ENCODE measurements at regions not wholly inside any gene's neighbourhood (a gene's known extent, or its start where the extent isn't known, plus 50 kb on each side); places are given as distances from the start of the nearest gene placed in this dataset.

DNA sequence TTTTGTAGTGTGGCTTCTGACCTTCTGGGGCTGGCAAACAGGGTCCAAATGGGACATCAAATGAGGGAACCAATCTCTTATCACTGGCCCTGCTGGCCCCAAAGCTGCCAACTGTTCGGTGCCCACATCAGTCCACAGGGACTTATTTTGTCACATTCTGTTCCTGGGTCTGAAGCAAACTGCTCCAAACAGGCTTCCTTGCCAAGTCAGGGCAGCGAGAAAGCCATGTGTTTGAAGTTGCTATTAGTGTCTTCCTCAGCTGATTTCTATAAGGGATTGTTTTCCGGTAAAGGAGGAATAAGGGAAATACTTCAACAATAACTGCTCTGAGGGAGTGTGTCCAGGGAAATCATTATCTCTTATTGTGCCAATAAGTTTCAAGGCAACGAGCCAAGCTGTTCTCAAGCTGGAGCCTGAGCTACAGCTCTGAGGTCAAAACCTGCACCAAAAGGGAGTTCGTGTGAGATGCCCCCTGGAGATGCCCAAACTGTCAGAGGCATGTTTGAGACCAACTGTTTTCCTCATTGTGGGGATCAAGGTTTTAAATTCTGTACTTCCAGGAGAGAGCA is 381.4 kb upstream of the PROX1 start:
- TF ChIP-seq, protein P1, sequence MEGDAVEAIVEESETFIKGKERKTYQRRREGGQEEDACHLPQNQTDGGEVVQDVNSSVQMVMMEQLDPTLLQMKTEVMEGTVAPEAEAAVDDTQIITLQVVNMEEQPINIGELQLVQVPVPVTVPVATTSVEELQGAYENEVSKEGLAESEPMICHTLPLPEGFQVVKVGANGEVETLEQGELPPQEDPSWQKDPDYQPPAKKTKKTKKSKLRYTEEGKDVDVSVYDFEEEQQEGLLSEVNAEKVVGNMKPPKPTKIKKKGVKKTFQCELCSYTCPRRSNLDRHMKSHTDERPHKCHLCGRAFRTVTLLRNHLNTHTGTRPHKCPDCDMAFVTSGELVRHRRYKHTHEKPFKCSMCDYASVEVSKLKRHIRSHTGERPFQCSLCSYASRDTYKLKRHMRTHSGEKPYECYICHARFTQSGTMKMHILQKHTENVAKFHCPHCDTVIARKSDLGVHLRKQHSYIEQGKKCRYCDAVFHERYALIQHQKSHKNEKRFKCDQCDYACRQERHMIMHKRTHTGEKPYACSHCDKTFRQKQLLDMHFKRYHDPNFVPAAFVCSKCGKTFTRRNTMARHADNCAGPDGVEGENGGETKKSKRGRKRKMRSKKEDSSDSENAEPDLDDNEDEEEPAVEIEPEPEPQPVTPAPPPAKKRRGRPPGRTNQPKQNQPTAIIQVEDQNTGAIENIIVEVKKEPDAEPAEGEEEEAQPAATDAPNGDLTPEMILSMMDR (IDR thresholded peaks at IDR 0.05), result no peak
- TF ChIP-seq POLR2AphosphoS5 (IDR thresholded peaks at IDR 0.05; ENCODE audit: low read depth, low read length), result no peak
- TF ChIP-seq TCF7L2 (IDR thresholded peaks at IDR 0.05; ENCODE audit: low read depth, low read length), result no peak
- TF ChIP-seq, protein P2, sequence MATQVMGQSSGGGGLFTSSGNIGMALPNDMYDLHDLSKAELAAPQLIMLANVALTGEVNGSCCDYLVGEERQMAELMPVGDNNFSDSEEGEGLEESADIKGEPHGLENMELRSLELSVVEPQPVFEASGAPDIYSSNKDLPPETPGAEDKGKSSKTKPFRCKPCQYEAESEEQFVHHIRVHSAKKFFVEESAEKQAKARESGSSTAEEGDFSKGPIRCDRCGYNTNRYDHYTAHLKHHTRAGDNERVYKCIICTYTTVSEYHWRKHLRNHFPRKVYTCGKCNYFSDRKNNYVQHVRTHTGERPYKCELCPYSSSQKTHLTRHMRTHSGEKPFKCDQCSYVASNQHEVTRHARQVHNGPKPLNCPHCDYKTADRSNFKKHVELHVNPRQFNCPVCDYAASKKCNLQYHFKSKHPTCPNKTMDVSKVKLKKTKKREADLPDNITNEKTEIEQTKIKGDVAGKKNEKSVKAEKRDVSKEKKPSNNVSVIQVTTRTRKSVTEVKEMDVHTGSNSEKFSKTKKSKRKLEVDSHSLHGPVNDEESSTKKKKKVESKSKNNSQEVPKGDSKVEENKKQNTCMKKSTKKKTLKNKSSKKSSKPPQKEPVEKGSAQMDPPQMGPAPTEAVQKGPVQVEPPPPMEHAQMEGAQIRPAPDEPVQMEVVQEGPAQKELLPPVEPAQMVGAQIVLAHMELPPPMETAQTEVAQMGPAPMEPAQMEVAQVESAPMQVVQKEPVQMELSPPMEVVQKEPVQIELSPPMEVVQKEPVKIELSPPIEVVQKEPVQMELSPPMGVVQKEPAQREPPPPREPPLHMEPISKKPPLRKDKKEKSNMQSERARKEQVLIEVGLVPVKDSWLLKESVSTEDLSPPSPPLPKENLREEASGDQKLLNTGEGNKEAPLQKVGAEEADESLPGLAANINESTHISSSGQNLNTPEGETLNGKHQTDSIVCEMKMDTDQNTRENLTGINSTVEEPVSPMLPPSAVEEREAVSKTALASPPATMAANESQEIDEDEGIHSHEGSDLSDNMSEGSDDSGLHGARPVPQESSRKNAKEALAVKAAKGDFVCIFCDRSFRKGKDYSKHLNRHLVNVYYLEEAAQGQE (IDR thresholded peaks at IDR 0.05; ENCODE audit: insufficient read depth in 1 of 2, low read depth in 2 of 2, low read length in 1 of 2), result no peak
- no peak for TF ChIP-seq SIN3A (IDR thresholded peaks at IDR 0.05; ENCODE audit: borderline replicate concordance, insufficient read depth, low read depth, low read length)

Measured in Panc1 (cell line).